HG03432 (cell line): ENCODE measurements at regions not wholly inside any gene's neighbourhood (a gene's known extent, or its start where the extent isn't known, plus 50 kb on each side); places are given as distances from the start of the nearest gene placed in this dataset.
"Not testable (repeated sequence)": the region's sequence is repeated elsewhere in the genome, so short reads cannot be mapped to it uniquely, and the experiment has no call there.

Experiments used
- ATAC-seq: cut with Tn5 transposase; IDR thresholded peaks from one replicate; pipeline ENCODE4 v1.9.1; 2021; ENCODE audit warnings: mild to moderate bottlenecking, moderate library complexity; ENCODE audit not compliant: unreplicated experiment

- no peak for ATAC-seq
Measured at GRCh38 chr1:193916452-193916851, 730.0 kb upstream of the B3GALT2 start.

- no peak for ATAC-seq
Measured at GRCh38 chr1:193914871-193915270, 728.5 kb upstream of the B3GALT2 start.

GRCh38 chr1:193909406-193910082, 723.1 kb upstream of the B3GALT2 start:
- no peak for ATAC-seq

- ATAC-seq = no peak
Measured at GRCh38 chr1:193905288-193906085, 719.1 kb upstream of the B3GALT2 start.

GRCh38 chr1:193891788-193892187, 705.4 kb upstream of the B3GALT2 start:
- no peak for ATAC-seq

GRCh38 chr1:193890935-193891334, 704.5 kb upstream of the B3GALT2 start:
- no peak for ATAC-seq

GRCh38 chr1:193884848-193885558, 698.6 kb upstream of the B3GALT2 start:
- ATAC-seq = no peak

- not testable (repeated sequence) for ATAC-seq
Measured at GRCh38 chr1:193877920-193878319, 691.5 kb upstream of the B3GALT2 start.

GRCh38 chr1:193868425-193868824, 682.0 kb upstream of the B3GALT2 start:
- no peak for ATAC-seq

- ATAC-seq = no peak
Measured at GRCh38 chr1:193856261-193856660, 669.8 kb upstream of the B3GALT2 start.

GRCh38 chr1:193850745-193851144, 664.3 kb upstream of the B3GALT2 start:
- ATAC-seq = no peak

GRCh38 chr1:193846876-193847604, 660.6 kb upstream of the B3GALT2 start:
- no peak for ATAC-seq

GRCh38 chr1:193846411-193846810, 660.0 kb upstream of the B3GALT2 start:
- ATAC-seq = no peak

- no peak for ATAC-seq
Measured at GRCh38 chr1:193841857-193842256, 655.4 kb upstream of the B3GALT2 start.

GRCh38 chr1:193831465-193831864, 645.1 kb upstream of the B3GALT2 start:
- no peak for ATAC-seq

GRCh38 chr1:193827516-193827915, 641.1 kb upstream of the B3GALT2 start:
- no peak for ATAC-seq

GRCh38 chr1:193819376-193819775, 633.0 kb upstream of the B3GALT2 start:
- ATAC-seq = no peak

- no peak for ATAC-seq
Measured at GRCh38 chr1:193807208-193807607, 620.8 kb upstream of the B3GALT2 start.

GRCh38 chr1:193806079-193807048, 620.0 kb upstream of the B3GALT2 start:
- peak; percentile 55 for ATAC-seq
